Fibroblast of lung (primary cell): ENCODE measurements at regions not wholly inside any gene's neighbourhood (a gene's known extent, or its start where the extent isn't known, plus 50 kb on each side); places are given as distances from the start of the nearest gene placed in this dataset.

ENCODE experiments used
- DNase-seq, 2 donors: peaks; one replicate each; pipeline versions ENCODE4 v3.0.0 to v3.0.0-alpha.2; 2010; ENCODE audit warnings: low read depth in 2 of 2
- H2AFZ ChIP-seq: 2 replicates; pipeline ENCODE4 v1.5.1; 2012; ENCODE audit warnings: low read length, control low read depth, inconsistent platforms
- H3K27ac ChIP-seq: 2 replicates; pipeline ENCODE4 v1.5.1; 2011; ENCODE audit warnings: low read length, control low read depth; ENCODE audit not compliant: insufficient read depth
- H3K27me3 ChIP-seq: 2 replicates; pipeline ENCODE4 v1.5.1; 2011; ENCODE audit warnings: mild to moderate bottlenecking, low read length; ENCODE audit not compliant: control insufficient read depth, insufficient read depth
- H3K36me3 ChIP-seq: 2 replicates; pipeline ENCODE4 v1.5.1; 2011; ENCODE audit warnings: low read length; ENCODE audit not compliant: control insufficient read depth, insufficient read depth
- H3K4me1 ChIP-seq: 2 replicates; pipeline ENCODE4 v1.5.1; 2011; ENCODE audit warnings: low read length; ENCODE audit not compliant: control insufficient read depth, insufficient read depth; ENCODE audit errors: extremely low read depth
- H3K4me2 ChIP-seq: 2 replicates; pipeline ENCODE4 v1.5.1; 2011; ENCODE audit warnings: low read length, control low read depth; ENCODE audit not compliant: insufficient read depth; ENCODE audit errors: extremely low read depth
- H3K4me3 ChIP-seq, 4 experiments: fragments of 200-600 bp in 1 of 4; sonication (generic) in 1 of 4; replicated peaks in 1 of 4; 2 replicates each; pipeline ENCODE4 v1.5.1; 2011 to 2016; ENCODE audit warnings: low read length in 4 of 4, low read depth in 3 of 4, mild to moderate bottlenecking in 3 of 4, control low read depth in 2 of 4, inconsistent platforms in 1 of 4, mixed read lengths in 1 of 4; ENCODE audit not compliant: insufficient read depth in 1 of 4; ENCODE audit errors: control extremely low read depth in 1 of 4
- H3K79me2 ChIP-seq: 2 replicates; pipeline ENCODE4 v1.5.1; 2012; ENCODE audit warnings: mild to moderate bottlenecking, low read length, inconsistent platforms; ENCODE audit not compliant: control insufficient read depth, insufficient read depth
- H3K9ac ChIP-seq: 2 replicates; pipeline ENCODE4 v1.5.1; 2011; ENCODE audit warnings: mild to moderate bottlenecking, low read length, control low read depth; ENCODE audit not compliant: insufficient read depth
- H3K9me3 ChIP-seq: 2 replicates; pipeline ENCODE4 v1.5.1; 2012; ENCODE audit warnings: low read depth, low read length; ENCODE audit not compliant: control insufficient read depth, insufficient read depth
- H4K20me1 ChIP-seq: 2 replicates; pipeline ENCODE4 v1.5.1; 2011; ENCODE audit warnings: low read length; ENCODE audit not compliant: control insufficient read depth, insufficient read depth; ENCODE audit errors: extremely low read depth
- CTCF ChIP-seq, 2 donors: IDR thresholded peaks in 1 of 2; conservative IDR thresholded peaks in 1 of 2; 1 replicate in 1 of 2; 2 replicates in 1 of 2; pipeline ENCODE4 v1.5.1; 2011 to 2012; ENCODE audit warnings: low read length in 2 of 2, control low read depth in 1 of 2, inconsistent platforms in 1 of 2, low read depth in 1 of 2, mild to moderate bottlenecking in 1 of 2
- EZH2 ChIP-seq: IDR thresholded peaks from 2 replicates; pipeline ENCODE4 v1.5.1; 2012; ENCODE audit warnings: low read length, control low read depth, mild to moderate bottlenecking; ENCODE audit errors: missing control alignments

DNA sequence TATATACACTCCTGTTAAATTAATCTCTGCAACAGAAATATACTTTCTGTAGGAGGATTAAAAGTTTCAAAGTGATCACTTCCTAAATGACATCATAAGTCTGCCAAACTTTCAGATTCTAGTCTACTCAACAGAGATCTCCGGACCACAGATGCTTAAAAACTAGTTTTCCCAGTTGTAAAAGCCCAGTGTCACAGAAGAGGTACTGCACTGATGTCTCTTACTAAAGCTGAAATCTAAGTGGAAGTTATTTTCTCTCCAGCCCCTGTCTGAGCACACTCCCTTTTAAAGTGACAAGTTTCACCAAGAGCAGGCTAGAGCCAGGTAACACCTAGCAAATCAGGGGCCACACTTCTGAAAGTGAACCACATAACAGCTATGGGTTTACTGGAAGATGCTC is 71.6 kb upstream of the DST start:
- H3K79me2 ChIP-seq = peaks cover 75% of the 10 kb centered on the region
- peak overlapping the region; percentile 85 for H3K27ac ChIP-seq
- H3K4me1 ChIP-seq = peaks cover 33% of the 10 kb centered on the region
- no peak overlapping the region for H3K4me3 ChIP-seq
- H3K9me3 ChIP-seq = no peaks in the 10 kb centered on the region
- peak overlapping the region; percentile 70 for H3K4me2 ChIP-seq
- TF ChIP-seq EZH2 (no peak), CTCF (conservative IDR thresholded peaks at IDR 0.05 in 1 of 2, IDR thresholded peaks at IDR 0.05 in 1 of 2; ENCODE audit: low read depth in 1 of 2, low read length in 2 of 2) (no peak)
- no peaks in the 10 kb centered on the region for H3K36me3 ChIP-seq
- no peaks in the 10 kb centered on the region for H4K20me1 ChIP-seq
- H3K27me3 ChIP-seq = no peaks in the 10 kb centered on the region
- peak in 1 of 2 donors; percentile 36 for DNase-seq
- peak overlapping the region; percentile 10 for H3K9ac ChIP-seq
- no peak overlapping the region for H2AFZ ChIP-seq

- Histone ChIP-seq H3K4me3 (no peak overlapping the region), H3K36me3 (no peaks in the 10 kb centered on the region), H3K27me3 (no peaks in the 10 kb centered on the region), H4K20me1 (no peaks in the 10 kb centered on the region), H3K27ac (peak overlapping the region; percentile 85), H3K9ac (no peak overlapping the region), H3K79me2 (peaks cover 68% of the 10 kb centered on the region), H2AFZ (no peak overlapping the region), H3K4me1 (peaks cover 36% of the 10 kb centered on the region), H3K9me3 (no peaks in the 10 kb centered on the region), H3K4me2 (peak overlapping the region; percentile 72)
- DNase-seq = peak; percentile 82 to 95
- TF ChIP-seq EZH2 (no peak), CTCF (conservative IDR thresholded peaks at IDR 0.05 in 1 of 2, IDR thresholded peaks at IDR 0.05 in 1 of 2; ENCODE audit: low read depth in 1 of 2, low read length in 2 of 2) (no peak)
Measured at GRCh38 chr6:56713254-56713672, 70.6 kb upstream of the DST start.

DNA sequence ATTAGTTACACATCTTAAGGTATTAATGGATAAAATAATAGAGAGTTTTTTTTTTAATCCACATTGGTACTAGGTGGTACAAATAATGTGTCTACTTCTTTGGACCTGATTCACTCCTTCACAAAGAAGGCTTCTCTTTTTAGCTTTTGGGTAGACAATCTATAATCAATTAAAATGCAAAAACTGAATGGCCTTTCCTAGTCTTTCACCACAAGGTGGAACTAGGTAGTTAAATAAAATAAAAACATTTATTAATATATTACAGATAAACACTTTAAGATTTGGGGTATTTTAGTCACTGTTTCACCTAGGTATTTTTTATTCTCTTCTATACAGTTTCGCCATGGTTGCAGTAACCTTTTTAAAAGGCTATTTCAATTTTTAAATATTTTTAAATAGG is 68.3 kb upstream of the DST start:
- Histone ChIP-seq H3K27ac (no peak overlapping the region), H2AFZ (no peak overlapping the region), H3K27me3 (no peaks in the 10 kb centered on the region), H3K4me3 (no peak overlapping the region), H3K79me2 (peaks cover 68% of the 10 kb centered on the region), H4K20me1 (no peaks in the 10 kb centered on the region), H3K4me2 (no peak overlapping the region), H3K36me3 (no peaks in the 10 kb centered on the region), H3K4me1 (peaks cover 34% of the 10 kb centered on the region), H3K9ac (no peak overlapping the region), H3K9me3 (no peaks in the 10 kb centered on the region)
- no peak for DNase-seq
- TF ChIP-seq CTCF (conservative IDR thresholded peaks at IDR 0.05 in 1 of 2, IDR thresholded peaks at IDR 0.05 in 1 of 2; ENCODE audit: low read depth in 1 of 2, low read length in 2 of 2) = peak in 1 of 2 donors; percentile 12
- no peak for TF ChIP-seq EZH2
